OCI-LY7 (cell line): ENCODE measurements at regions not wholly inside any gene's neighbourhood (a gene's known extent, or its start where the extent isn't known, plus 50 kb on each side); places are given as distances from the start of the nearest gene placed in this dataset.

Experiments used
- EZH2phosphoT487 ChIP-seq: fragments of 200-600 bp; sonication (generic); IDR thresholded peaks from 2 replicates; pipeline ENCODE4 v1.6.1; 2018; ENCODE audit warnings: low read depth, borderline replicate concordance, mild to moderate bottlenecking, mixed run types, antibody characterized with exemption, low read length, moderate library complexity, mixed read lengths
- TF ChIP-seq, protein P1 (sequence below): fragments of 200-600 bp; sonication (generic); conservative IDR thresholded peaks from 2 replicates; pipeline ENCODE4 v1.5.1; 2014; ENCODE audit warnings: mild to moderate bottlenecking, antibody characterized with exemption, low read length, moderate library complexity, mixed read lengths

DNA sequence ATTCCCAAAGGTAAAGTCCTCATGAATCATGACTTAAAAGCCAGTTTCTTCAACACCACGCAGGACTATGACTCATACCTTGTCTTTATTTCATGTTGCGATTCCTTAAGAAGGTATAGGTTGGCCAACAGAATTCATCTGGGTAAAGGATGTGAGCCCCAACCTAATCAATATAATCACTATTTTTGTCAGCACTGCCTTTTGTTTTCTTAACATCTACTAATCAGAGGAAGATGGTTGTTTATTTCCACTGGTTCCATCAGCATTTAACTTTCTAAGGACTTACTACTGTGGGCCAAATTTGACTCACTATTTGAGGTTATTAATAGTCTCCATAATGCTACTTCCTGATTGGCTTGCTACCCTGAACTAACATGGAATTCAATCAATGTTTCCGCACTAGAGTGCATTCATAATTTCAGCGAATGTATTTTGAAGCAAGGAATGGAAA is 78.6 kb downstream of the SCG2 start:
- TF ChIP-seq, protein P1, sequence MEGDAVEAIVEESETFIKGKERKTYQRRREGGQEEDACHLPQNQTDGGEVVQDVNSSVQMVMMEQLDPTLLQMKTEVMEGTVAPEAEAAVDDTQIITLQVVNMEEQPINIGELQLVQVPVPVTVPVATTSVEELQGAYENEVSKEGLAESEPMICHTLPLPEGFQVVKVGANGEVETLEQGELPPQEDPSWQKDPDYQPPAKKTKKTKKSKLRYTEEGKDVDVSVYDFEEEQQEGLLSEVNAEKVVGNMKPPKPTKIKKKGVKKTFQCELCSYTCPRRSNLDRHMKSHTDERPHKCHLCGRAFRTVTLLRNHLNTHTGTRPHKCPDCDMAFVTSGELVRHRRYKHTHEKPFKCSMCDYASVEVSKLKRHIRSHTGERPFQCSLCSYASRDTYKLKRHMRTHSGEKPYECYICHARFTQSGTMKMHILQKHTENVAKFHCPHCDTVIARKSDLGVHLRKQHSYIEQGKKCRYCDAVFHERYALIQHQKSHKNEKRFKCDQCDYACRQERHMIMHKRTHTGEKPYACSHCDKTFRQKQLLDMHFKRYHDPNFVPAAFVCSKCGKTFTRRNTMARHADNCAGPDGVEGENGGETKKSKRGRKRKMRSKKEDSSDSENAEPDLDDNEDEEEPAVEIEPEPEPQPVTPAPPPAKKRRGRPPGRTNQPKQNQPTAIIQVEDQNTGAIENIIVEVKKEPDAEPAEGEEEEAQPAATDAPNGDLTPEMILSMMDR = no peak
- TF ChIP-seq EZH2phosphoT487 = no peak
